GM23338 (cell line): ENCODE measurements at regions not wholly inside any gene's neighbourhood (a gene's known extent, or its start where the extent isn't known, plus 50 kb on each side); places are given as distances from the start of the nearest gene placed in this dataset.

Source experiments
- ATAC-seq: fragments of 200-7000 bp; cut with Tn5 transposase; 3 replicates; pipeline ENCODE4 v1.9.1; 2020
- DNase-seq: peaks from one replicate; pipeline ENCODE4 v3.0.0-alpha.2; 2015; ENCODE audit warnings: low spot score
- H2AFZ ChIP-seq: fragments of 200-600 bp; sonication (generic); 2 replicates; pipeline ENCODE4 v1.8.0; 2016; ENCODE audit warnings: antibody characterized with exemption, mild to moderate bottlenecking, moderate library complexity
- H3F3A ChIP-seq: fragments of 200-600 bp; sonication (generic); replicated peaks from 2 replicates; pipeline ENCODE4 v1.8.0; 2017; ENCODE audit warnings: antibody characterized with exemption, mixed run types, low read depth
- H3K27ac ChIP-seq: fragments of 200-600 bp; sonication (generic); 2 replicates; pipeline ENCODE4 v1.6.1; 2016; ENCODE audit warnings: low read depth
- H3K27me3 ChIP-seq: fragments of 200-600 bp; sonication (generic); 2 replicates; pipeline ENCODE4 v1.8.0; 2016; ENCODE audit warnings: mild to moderate bottlenecking, mixed run types, moderate library complexity; ENCODE audit not compliant: insufficient read depth
- H3K36me3 ChIP-seq: fragments of 200-600 bp; sonication (generic); 2 replicates; pipeline ENCODE4 v1.8.0; 2016; ENCODE audit warnings: mild to moderate bottlenecking; ENCODE audit not compliant: insufficient read depth
- H3K4me1 ChIP-seq: fragments of 200-600 bp; sonication (generic); 2 replicates; pipeline ENCODE4 v1.8.0; 2016; ENCODE audit warnings: mild to moderate bottlenecking, moderate library complexity; ENCODE audit not compliant: insufficient read depth
- H3K4me2 ChIP-seq: fragments of 200-600 bp; sonication (generic); 2 replicates; pipeline ENCODE4 v1.7.1; 2017; ENCODE audit warnings: mixed run types
- H3K4me3 ChIP-seq: fragments of 200-600 bp; sonication (generic); 2 replicates; pipeline ENCODE4 v1.6.1; 2016; ENCODE audit warnings: mixed run types
- H3K79me2 ChIP-seq: fragments of 200-600 bp; sonication (generic); replicated peaks from 2 replicates; pipeline ENCODE4 v1.8.0; 2017; ENCODE audit warnings: mild to moderate bottlenecking; ENCODE audit not compliant: insufficient read depth
- H3K9me2 ChIP-seq: fragments of 200-600 bp; sonication (generic); 2 replicates; pipeline ENCODE4 v1.8.0; 2017; ENCODE audit not compliant: insufficient read depth
- H4K20me1 ChIP-seq: fragments of 200-600 bp; sonication (generic); replicated peaks from 2 replicates; pipeline ENCODE4 v1.8.0; 2017; ENCODE audit warnings: mild to moderate bottlenecking; ENCODE audit not compliant: insufficient read depth
- H3K27ac Mint-ChIP-seq: 2 replicates; pipeline ENCODE4 v1.8.0; 2020; ENCODE audit warnings: inconsistent platforms, mild to moderate bottlenecking, moderate library complexity, mixed read lengths
- H3K27me3 Mint-ChIP-seq: 3 replicates; pipeline ENCODE4 v1.8.0; 2022; ENCODE audit warnings: low read depth, mild to moderate bottlenecking, moderate library complexity, mixed read lengths, inconsistent platforms; ENCODE audit not compliant: insufficient read depth, poor library complexity
- H3K36me3 Mint-ChIP-seq: 3 replicates; pipeline ENCODE4 v1.8.0; 2021; ENCODE audit warnings: low read depth, mild to moderate bottlenecking, inconsistent platforms, moderate library complexity, mixed read lengths
- H3K4me1 Mint-ChIP-seq: 3 replicates; pipeline ENCODE4 v1.8.0; 2020; ENCODE audit warnings: mild to moderate bottlenecking, inconsistent platforms, mixed read lengths
- H3K4me3 Mint-ChIP-seq: 3 replicates; pipeline ENCODE4 v1.8.0; 2021; ENCODE audit warnings: moderate library complexity, mild to moderate bottlenecking, inconsistent platforms, mixed read lengths
- H3K9me3 Mint-ChIP-seq: 3 replicates; pipeline ENCODE4 v1.8.0; 2020; ENCODE audit warnings: moderate library complexity, mild to moderate bottlenecking, inconsistent platforms, mixed read lengths
- CREB1 ChIP-seq: fragments of 250-450 bp; sonication (Bioruptor Pico); IDR thresholded peaks from 2 replicates; pipeline ENCODE4 v1.5.0; 2020; ENCODE audit warnings: low read depth, mild to moderate bottlenecking, moderate library complexity
- EZH2 ChIP-seq: fragments of 200-600 bp; sonication (generic); IDR thresholded peaks from one replicate; pipeline ENCODE4 v1.8.0; 2017; ENCODE audit warnings: antibody characterized with exemption, mild to moderate bottlenecking, low read depth; ENCODE audit not compliant: unreplicated experiment
- EZH2phosphoT487 ChIP-seq: fragments of 200-600 bp; sonication (generic); IDR thresholded peaks from one replicate; pipeline ENCODE4 v1.8.1; 2018; ENCODE audit warnings: antibody characterized with exemption; ENCODE audit not compliant: unreplicated experiment
- JUNB ChIP-seq: IDR thresholded peaks from one replicate; pipeline ENCODE4 v1.6.1; 2016; ENCODE audit warnings: antibody characterized with exemption; ENCODE audit not compliant: unreplicated experiment
- NANOG ChIP-seq: IDR thresholded peaks from 2 replicates; pipeline ENCODE4 v1.6.1; 2016; ENCODE audit warnings: antibody characterized with exemption, borderline replicate concordance
- POLR2AphosphoS5 ChIP-seq: IDR thresholded peaks from 2 replicates; pipeline ENCODE4 v1.6.1; 2016; ENCODE audit warnings: antibody characterized with exemption, low read depth
- STAT1 ChIP-seq: IDR thresholded peaks from one replicate; pipeline ENCODE4 v1.6.1; 2016; ENCODE audit warnings: antibody characterized with exemption; ENCODE audit not compliant: unreplicated experiment
- ZNF114 ChIP-seq: fragments of 250-450 bp; sonication (Bioruptor Pico); IDR thresholded peaks from 2 replicates; pipeline ENCODE4 v1.5.0; 2020; ENCODE audit warnings: mild to moderate bottlenecking, moderate library complexity
- ZNF331 ChIP-seq: fragments of 250-450 bp; sonication (Bioruptor Pico); IDR thresholded peaks from 2 replicates; pipeline ENCODE4 v1.5.0; 2020; ENCODE audit warnings: low read depth, mild to moderate bottlenecking, moderate library complexity
- TF ChIP-seq, protein P1 (sequence below): fragments of 250-450 bp; sonication (Bioruptor Pico); IDR thresholded peaks from 2 replicates; pipeline ENCODE4 v1.5.0; 2020; ENCODE audit warnings: mild to moderate bottlenecking, moderate library complexity
- TF ChIP-seq, protein P2 (sequence below): IDR thresholded peaks from one replicate; pipeline ENCODE4 v1.6.1; 2018; ENCODE audit warnings: antibody characterized with exemption; ENCODE audit not compliant: unreplicated experiment
- TF ChIP-seq, protein P3 (sequence below): IDR thresholded peaks from 2 replicates; pipeline ENCODE4 v1.6.1; 2016; ENCODE audit warnings: antibody characterized with exemption
- TF ChIP-seq, protein P4 (sequence below), 2 experiments: fragments of 200-600 bp in 1 of 2; sonication (generic) in 1 of 2; conservative IDR thresholded peaks; 2 replicates each; pipeline versions ENCODE4 v1.5.1 to v1.6.1; 2016 to 2017; ENCODE audit warnings: antibody characterized with exemption in 2 of 2, low read depth in 2 of 2, mild to moderate bottlenecking in 2 of 2, moderate library complexity in 1 of 2

DNA sequence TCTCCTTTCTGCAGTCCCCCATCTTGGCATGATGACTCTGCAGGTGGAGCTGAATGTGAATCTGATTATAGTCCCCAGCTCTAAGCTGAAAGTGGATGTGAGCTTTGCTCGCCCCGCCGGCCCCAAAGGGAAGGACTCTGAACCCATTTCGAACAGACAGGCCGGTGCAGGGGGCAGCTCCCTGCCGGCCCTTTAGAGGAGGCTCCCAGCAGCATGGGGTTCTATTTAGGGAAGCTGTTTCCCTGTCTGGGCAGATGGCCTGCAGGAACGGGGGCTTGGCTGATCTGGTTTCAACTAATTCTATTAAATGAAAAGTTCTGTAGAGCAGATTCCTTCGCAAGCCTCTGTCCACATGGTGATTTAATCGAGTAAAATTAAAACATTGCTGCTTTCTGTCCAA lies 104.8 kb upstream of the MSX1 start:
- no peak for DNase-seq
- no peaks in the 10 kb centered on the region for H3K79me2 ChIP-seq
- Mint-ChIP-seq H3K27me3 (peaks cover 3% of the 10 kb centered on the region), H3K9me3 (no peaks in the 10 kb centered on the region), H3K4me1 (peaks cover 30% of the 10 kb centered on the region), H3K27ac (no peak overlapping the region), H3K36me3 (no peaks in the 10 kb centered on the region; the same call in 2 of the 3 replicates), H3K4me3 (no peak overlapping the region)
- no peaks in the 10 kb centered on the region for H3K9me2 ChIP-seq
- ATAC-seq, result peak; percentile 52
- peaks cover 16% of the 10 kb centered on the region; the same call in 1 of the 2 replicates for H3K4me1 ChIP-seq
- H3K27ac ChIP-seq, result no peak overlapping the region
- no peaks in the 10 kb centered on the region for H3K27me3 ChIP-seq
- H3F3A ChIP-seq, result no peaks in the 10 kb centered on the region
- H3K4me3 ChIP-seq, result no peak overlapping the region
- no peak overlapping the region for H2AFZ ChIP-seq
- no peaks in the 10 kb centered on the region for H4K20me1 ChIP-seq
- TF ChIP-seq, protein P1, sequence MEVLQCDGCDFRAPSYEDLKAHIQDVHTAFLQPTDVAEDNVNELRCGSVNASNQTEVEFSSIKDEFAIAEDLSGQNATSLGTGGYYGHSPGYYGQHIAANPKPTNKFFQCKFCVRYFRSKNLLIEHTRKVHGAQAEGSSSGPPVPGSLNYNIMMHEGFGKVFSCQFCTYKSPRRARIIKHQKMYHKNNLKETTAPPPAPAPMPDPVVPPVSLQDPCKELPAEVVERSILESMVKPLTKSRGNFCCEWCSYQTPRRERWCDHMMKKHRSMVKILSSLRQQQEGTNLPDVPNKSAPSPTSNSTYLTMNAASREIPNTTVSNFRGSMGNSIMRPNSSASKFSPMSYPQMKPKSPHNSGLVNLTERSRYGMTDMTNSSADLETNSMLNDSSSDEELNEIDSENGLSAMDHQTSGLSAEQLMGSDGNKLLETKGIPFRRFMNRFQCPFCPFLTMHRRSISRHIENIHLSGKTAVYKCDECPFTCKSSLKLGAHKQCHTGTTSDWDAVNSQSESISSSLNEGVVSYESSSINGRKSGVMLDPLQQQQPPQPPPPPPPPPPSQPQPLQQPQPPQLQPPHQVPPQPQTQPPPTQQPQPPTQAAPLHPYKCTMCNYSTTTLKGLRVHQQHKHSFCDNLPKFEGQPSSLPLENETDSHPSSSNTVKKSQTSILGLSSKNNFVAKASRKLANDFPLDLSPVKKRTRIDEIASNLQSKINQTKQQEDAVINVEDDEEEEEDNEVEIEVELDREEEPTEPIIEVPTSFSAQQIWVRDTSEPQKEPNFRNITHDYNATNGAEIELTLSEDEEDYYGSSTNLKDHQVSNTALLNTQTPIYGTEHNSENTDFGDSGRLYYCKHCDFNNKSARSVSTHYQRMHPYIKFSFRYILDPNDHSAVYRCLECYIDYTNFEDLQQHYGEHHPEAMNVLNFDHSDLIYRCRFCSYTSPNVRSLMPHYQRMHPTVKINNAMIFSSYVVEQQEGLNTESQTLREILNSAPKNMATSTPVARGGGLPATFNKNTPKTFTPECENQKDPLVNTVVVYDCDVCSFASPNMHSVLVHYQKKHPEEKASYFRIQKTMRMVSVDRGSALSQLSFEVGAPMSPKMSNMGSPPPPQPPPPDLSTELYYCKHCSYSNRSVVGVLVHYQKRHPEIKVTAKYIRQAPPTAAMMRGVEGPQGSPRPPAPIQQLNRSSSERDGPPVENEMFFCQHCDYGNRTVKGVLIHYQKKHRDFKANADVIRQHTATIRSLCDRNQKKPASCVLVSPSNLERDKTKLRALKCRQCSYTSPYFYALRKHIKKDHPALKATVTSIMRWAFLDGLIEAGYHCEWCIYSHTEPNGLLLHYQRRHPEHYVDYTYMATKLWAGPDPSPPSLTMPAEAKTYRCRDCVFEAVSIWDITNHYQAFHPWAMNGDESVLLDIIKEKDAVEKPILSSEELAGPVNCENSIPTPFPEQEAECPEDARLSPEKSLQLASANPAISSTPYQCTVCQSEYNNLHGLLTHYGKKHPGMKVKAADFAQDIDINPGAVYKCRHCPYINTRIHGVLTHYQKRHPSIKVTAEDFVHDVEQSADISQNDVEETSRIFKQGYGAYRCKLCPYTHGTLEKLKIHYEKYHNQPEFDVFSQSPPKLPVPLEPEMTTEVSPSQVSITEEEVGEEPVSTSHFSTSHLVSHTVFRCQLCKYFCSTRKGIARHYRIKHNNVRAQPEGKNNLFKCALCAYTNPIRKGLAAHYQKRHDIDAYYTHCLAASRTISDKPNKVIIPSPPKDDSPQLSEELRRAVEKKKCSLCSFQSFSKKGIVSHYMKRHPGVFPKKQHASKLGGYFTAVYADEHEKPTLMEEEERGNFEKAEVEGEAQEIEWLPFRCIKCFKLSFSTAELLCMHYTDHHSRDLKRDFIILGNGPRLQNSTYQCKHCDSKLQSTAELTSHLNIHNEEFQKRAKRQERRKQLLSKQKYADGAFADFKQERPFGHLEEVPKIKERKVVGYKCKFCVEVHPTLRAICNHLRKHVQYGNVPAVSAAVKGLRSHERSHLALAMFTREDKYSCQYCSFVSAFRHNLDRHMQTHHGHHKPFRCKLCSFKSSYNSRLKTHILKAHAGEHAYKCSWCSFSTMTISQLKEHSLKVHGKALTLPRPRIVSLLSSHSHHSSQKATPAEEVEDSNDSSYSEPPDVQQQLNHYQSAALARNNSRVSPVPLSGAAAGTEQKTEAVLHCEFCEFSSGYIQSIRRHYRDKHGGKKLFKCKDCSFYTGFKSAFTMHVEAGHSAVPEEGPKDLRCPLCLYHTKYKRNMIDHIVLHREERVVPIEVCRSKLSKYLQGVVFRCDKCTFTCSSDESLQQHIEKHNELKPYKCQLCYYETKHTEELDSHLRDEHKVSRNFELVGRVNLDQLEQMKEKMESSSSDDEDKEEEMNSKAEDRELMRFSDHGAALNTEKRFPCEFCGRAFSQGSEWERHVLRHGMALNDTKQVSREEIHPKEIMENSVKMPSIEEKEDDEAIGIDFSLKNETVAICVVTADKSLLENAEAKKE (CRISPR knock-in tag), result no peak
- TF ChIP-seq, protein P2, sequence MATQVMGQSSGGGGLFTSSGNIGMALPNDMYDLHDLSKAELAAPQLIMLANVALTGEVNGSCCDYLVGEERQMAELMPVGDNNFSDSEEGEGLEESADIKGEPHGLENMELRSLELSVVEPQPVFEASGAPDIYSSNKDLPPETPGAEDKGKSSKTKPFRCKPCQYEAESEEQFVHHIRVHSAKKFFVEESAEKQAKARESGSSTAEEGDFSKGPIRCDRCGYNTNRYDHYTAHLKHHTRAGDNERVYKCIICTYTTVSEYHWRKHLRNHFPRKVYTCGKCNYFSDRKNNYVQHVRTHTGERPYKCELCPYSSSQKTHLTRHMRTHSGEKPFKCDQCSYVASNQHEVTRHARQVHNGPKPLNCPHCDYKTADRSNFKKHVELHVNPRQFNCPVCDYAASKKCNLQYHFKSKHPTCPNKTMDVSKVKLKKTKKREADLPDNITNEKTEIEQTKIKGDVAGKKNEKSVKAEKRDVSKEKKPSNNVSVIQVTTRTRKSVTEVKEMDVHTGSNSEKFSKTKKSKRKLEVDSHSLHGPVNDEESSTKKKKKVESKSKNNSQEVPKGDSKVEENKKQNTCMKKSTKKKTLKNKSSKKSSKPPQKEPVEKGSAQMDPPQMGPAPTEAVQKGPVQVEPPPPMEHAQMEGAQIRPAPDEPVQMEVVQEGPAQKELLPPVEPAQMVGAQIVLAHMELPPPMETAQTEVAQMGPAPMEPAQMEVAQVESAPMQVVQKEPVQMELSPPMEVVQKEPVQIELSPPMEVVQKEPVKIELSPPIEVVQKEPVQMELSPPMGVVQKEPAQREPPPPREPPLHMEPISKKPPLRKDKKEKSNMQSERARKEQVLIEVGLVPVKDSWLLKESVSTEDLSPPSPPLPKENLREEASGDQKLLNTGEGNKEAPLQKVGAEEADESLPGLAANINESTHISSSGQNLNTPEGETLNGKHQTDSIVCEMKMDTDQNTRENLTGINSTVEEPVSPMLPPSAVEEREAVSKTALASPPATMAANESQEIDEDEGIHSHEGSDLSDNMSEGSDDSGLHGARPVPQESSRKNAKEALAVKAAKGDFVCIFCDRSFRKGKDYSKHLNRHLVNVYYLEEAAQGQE, result no peak
- TF ChIP-seq NANOG, result no peak
- no peak for TF ChIP-seq JUNB
- no peak for TF ChIP-seq ZNF114
- no peak for TF ChIP-seq CREB1
- TF ChIP-seq STAT1, result no peak
- TF ChIP-seq, protein P3, sequence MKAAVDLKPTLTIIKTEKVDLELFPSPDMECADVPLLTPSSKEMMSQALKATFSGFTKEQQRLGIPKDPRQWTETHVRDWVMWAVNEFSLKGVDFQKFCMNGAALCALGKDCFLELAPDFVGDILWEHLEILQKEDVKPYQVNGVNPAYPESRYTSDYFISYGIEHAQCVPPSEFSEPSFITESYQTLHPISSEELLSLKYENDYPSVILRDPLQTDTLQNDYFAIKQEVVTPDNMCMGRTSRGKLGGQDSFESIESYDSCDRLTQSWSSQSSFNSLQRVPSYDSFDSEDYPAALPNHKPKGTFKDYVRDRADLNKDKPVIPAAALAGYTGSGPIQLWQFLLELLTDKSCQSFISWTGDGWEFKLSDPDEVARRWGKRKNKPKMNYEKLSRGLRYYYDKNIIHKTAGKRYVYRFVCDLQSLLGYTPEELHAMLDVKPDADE, result no peak
- no peak for TF ChIP-seq EZH2phosphoT487
- no peak for TF ChIP-seq EZH2
- no peak for TF ChIP-seq ZNF331 (CRISPR knock-in tag)
- no peak for TF ChIP-seq POLR2AphosphoS5
- TF ChIP-seq, protein P4, sequence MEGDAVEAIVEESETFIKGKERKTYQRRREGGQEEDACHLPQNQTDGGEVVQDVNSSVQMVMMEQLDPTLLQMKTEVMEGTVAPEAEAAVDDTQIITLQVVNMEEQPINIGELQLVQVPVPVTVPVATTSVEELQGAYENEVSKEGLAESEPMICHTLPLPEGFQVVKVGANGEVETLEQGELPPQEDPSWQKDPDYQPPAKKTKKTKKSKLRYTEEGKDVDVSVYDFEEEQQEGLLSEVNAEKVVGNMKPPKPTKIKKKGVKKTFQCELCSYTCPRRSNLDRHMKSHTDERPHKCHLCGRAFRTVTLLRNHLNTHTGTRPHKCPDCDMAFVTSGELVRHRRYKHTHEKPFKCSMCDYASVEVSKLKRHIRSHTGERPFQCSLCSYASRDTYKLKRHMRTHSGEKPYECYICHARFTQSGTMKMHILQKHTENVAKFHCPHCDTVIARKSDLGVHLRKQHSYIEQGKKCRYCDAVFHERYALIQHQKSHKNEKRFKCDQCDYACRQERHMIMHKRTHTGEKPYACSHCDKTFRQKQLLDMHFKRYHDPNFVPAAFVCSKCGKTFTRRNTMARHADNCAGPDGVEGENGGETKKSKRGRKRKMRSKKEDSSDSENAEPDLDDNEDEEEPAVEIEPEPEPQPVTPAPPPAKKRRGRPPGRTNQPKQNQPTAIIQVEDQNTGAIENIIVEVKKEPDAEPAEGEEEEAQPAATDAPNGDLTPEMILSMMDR (conservative IDR thresholded peaks at IDR 0.05; ENCODE audit: low read depth in 2 of 2), result no peak
- H3K36me3 ChIP-seq, result no peaks in the 10 kb centered on the region
- H3K4me2 ChIP-seq, result no peak overlapping the region
